Liver (tissue), 3 donors: ENCODE measurements at regions not wholly inside any gene's neighbourhood (a gene's known extent, or its start where the extent isn't known, plus 50 kb on each side); places are given as distances from the start of the nearest gene placed in this dataset.

Source experiments
- CTCF ChIP-seq: fragments of 150-350 bp; IDR thresholded peaks from 2 replicates; pipeline ENCODE4 v1.5.1; 2017; ENCODE audit warnings: improper control_type of control experiment, low read depth, low read length; ENCODE audit not compliant: missing input control
- EGR1 ChIP-seq, 2 donors: IDR thresholded peaks; 2 replicates each; pipeline ENCODE4 v1.6.1; 2016 to 2018; ENCODE audit warnings: antibody characterized with exemption in 2 of 2, low read depth in 2 of 2
- RAD21 ChIP-seq, 2 donors: IDR thresholded peaks; 2 replicates each; pipeline ENCODE4 v1.6.1; 2016; ENCODE audit warnings: antibody characterized with exemption in 2 of 2, mild to moderate bottlenecking in 2 of 2
- REST ChIP-seq: IDR thresholded peaks from 2 replicates; pipeline ENCODE4 v1.6.1; 2016; ENCODE audit warnings: antibody characterized with exemption, mild to moderate bottlenecking
- TAF1 ChIP-seq: conservative IDR thresholded peaks from 2 replicates; pipeline ENCODE4 v1.6.1; 2016; ENCODE audit warnings: antibody characterized with exemption, mild to moderate bottlenecking
- YY1 ChIP-seq: IDR thresholded peaks from 2 replicates; pipeline ENCODE4 v1.6.1; 2016; ENCODE audit warnings: antibody characterized with exemption, mild to moderate bottlenecking
- ZBTB33 ChIP-seq: IDR thresholded peaks from 2 replicates; pipeline ENCODE4 v1.6.1; 2016; ENCODE audit warnings: antibody characterized with exemption
- donor health status: healthy.
- donor health status: healthy.

DNA sequence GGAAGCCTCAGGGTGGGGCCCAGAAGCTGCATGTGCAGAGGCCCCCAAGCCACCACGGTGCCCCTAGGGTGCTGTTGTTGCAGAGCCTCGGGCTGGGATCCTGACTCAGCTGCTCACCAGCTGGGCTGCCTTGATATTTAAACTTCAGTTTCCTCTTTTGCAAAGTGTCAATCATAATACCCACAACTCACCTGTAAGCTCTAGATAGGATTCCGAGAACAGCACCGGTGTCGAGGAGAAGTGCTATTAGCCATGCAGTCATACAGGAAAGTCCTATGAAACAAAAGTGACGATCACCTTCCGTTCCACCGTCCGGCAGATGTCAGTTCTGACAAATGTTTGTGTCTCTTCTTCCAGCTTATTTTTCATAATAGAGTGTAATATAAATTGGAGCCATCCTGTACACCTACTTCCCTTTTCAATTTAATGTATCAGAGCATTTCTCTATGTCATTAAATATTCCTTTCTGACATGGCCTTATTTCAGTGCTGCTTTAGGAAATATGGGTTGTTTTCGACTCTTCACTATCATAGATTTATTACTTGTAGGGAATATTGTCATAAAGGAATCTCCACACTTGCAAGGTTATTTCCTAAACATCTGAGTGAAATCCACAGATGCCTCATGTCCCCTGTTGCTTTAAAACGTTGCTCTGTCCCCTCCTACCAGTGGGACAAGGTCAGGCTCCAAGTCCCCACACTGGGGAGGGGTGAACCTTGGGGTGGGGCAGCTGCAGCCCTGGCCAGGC is 100.8 kb downstream of the SIK1 start:
- TF ChIP-seq YY1, result no peak
- TF ChIP-seq RAD21 (IDR thresholded peaks at IDR 0.05), result no peak
- no peak for TF ChIP-seq CTCF
- TF ChIP-seq ZBTB33, result no peak
- TF ChIP-seq TAF1, result no peak
- no peak for TF ChIP-seq REST
- TF ChIP-seq EGR1 (IDR thresholded peaks at IDR 0.05; ENCODE audit: low read depth in 2 of 2), result no peak
